HepG2 (cell line): ENCODE measurements at regions not wholly inside any gene's neighbourhood (a gene's known extent, or its start where the extent isn't known, plus 50 kb on each side); places are given as distances from the start of the nearest gene placed in this dataset.

ENCODE experiments used
- ATF3 ChIP-seq: sonication (generic); formaldehyde crosslinking; IDR thresholded peaks from 2 replicates; pipeline ENCODE4 v1.4.0; 2020; ENCODE audit warnings: missing genetic modification reagents
- GATAD2A ChIP-seq: IDR thresholded peaks from 2 replicates; pipeline ENCODE4 v1.6.1; 2016
- ISL2 ChIP-seq: sonication (generic); formaldehyde crosslinking; IDR thresholded peaks from 2 replicates; pipeline ENCODE4 v1.5.0; 2020; ENCODE audit warnings: missing genetic modification reagents
- POLR2AphosphoS5 ChIP-seq: IDR thresholded peaks from 2 replicates; pipeline ENCODE4 v1.6.1; 2012; ENCODE audit warnings: low read depth, low read length
- STAG1 ChIP-seq: sonication (generic); formaldehyde crosslinking; IDR thresholded peaks from 2 replicates; pipeline ENCODE4 v1.4.0; 2020; ENCODE audit warnings: missing genetic modification reagents
- ZBTB37 ChIP-seq: sonication (generic); formaldehyde crosslinking; IDR thresholded peaks from 2 replicates; pipeline ENCODE4 v1.4.0; 2020; ENCODE audit warnings: mild to moderate bottlenecking, missing genetic modification reagents
- ZFP37 ChIP-seq: sonication (generic); formaldehyde crosslinking; IDR thresholded peaks from 2 replicates; pipeline ENCODE4 v1.4.0; 2020; ENCODE audit warnings: missing genetic modification reagents, borderline replicate concordance
- ZFP90 ChIP-seq: sonication (generic); formaldehyde crosslinking; IDR thresholded peaks from 2 replicates; pipeline ENCODE4 v1.8.0; 2022; ENCODE audit warnings: missing genetic modification reagents, mild to moderate bottlenecking, inconsistent platforms, borderline replicate concordance
- ZKSCAN5 ChIP-seq: sonication (generic); formaldehyde crosslinking; IDR thresholded peaks from 2 replicates; pipeline ENCODE4 v1.5.1; 2020; ENCODE audit warnings: mild to moderate bottlenecking, missing genetic modification reagents
- ZNF550 ChIP-seq: sonication (generic); formaldehyde crosslinking; IDR thresholded peaks from 2 replicates; pipeline ENCODE4 v1.4.0; 2020; ENCODE audit warnings: mild to moderate bottlenecking, missing genetic modification reagents, borderline replicate concordance
- ZNF557 ChIP-seq: sonication (generic); formaldehyde crosslinking; IDR thresholded peaks from 2 replicates; pipeline ENCODE4 v1.4.0; 2020; ENCODE audit warnings: missing genetic modification reagents
- ZNF773 ChIP-seq: sonication (generic); formaldehyde crosslinking; IDR thresholded peaks from 2 replicates; pipeline ENCODE4 v1.4.0; 2020; ENCODE audit warnings: missing genetic modification reagents, borderline replicate concordance
- ZNF816 ChIP-seq: sonication (generic); formaldehyde crosslinking; IDR thresholded peaks from 2 replicates; pipeline ENCODE4 v1.8.0; 2022; ENCODE audit warnings: missing genetic modification reagents, mild to moderate bottlenecking, borderline replicate concordance
- ZSCAN12 ChIP-seq: sonication (generic); formaldehyde crosslinking; IDR thresholded peaks from 2 replicates; pipeline ENCODE4 v1.9.0; 2021; ENCODE audit warnings: mild to moderate bottlenecking, missing genetic modification reagents
- TF ChIP-seq, protein P1 (sequence below): sonication (generic); formaldehyde crosslinking; IDR thresholded peaks from 2 replicates; pipeline ENCODE4 v1.8.1; 2022; ENCODE audit warnings: low read depth, mild to moderate bottlenecking, missing genetic modification reagents
- TF ChIP-seq, protein P2 (sequence below): sonication (generic); formaldehyde crosslinking; IDR thresholded peaks from 2 replicates; pipeline ENCODE4 v1.5.0; 2020; ENCODE audit warnings: mild to moderate bottlenecking, missing genetic modification reagents
- TF ChIP-seq, protein P3 (sequence below): sonication (generic); formaldehyde crosslinking; IDR thresholded peaks from 2 replicates; pipeline ENCODE4 v1.5.0; 2020; ENCODE audit warnings: mild to moderate bottlenecking, missing genetic modification reagents, moderate library complexity
- TF ChIP-seq, protein P4 (sequence below): sonication (generic); formaldehyde crosslinking; IDR thresholded peaks from 2 replicates; pipeline ENCODE4 v1.4.0; 2020; ENCODE audit warnings: missing genetic modification reagents, low read depth, mild to moderate bottlenecking, borderline replicate concordance

DNA sequence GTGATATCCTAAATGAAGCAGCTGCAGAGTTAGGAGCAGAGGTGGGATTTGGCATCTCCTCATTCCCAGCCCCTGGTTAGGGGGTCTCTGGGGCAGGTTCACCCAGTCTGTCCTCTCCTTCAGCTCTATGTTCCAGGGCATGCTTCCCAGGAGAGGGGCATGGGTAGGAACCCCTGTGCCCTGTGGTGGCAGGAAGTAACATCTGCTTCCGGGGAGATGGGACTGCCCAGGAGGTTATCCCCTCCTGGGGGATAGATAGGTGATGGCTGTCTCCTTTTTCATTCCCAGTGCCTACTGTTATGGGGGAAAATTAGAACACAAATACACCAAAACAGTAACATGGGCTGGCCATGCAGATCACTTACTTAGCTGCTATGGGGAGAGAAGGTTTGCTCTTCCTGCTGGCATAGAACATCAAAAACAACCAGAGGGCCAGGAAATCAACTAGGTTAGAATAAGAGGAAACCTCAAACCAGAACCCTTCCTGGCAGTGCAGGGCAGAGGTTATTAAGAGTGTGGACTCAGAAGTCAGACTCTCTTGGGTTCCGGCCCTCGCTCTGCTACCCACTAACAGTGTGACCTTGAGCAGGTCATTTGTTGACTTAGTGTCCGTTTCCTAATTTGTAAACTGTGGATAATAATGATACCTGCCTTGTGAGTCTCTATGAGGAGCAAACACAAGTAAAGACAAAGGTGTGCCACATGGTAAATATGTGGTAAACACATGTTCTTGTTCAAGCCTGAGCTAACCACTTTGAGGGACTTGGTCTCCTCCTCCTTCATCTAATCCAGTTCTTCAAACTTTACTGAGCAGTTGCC is 157.8 kb upstream of the JUN start (continued):
- TF ChIP-seq, protein P1, sequence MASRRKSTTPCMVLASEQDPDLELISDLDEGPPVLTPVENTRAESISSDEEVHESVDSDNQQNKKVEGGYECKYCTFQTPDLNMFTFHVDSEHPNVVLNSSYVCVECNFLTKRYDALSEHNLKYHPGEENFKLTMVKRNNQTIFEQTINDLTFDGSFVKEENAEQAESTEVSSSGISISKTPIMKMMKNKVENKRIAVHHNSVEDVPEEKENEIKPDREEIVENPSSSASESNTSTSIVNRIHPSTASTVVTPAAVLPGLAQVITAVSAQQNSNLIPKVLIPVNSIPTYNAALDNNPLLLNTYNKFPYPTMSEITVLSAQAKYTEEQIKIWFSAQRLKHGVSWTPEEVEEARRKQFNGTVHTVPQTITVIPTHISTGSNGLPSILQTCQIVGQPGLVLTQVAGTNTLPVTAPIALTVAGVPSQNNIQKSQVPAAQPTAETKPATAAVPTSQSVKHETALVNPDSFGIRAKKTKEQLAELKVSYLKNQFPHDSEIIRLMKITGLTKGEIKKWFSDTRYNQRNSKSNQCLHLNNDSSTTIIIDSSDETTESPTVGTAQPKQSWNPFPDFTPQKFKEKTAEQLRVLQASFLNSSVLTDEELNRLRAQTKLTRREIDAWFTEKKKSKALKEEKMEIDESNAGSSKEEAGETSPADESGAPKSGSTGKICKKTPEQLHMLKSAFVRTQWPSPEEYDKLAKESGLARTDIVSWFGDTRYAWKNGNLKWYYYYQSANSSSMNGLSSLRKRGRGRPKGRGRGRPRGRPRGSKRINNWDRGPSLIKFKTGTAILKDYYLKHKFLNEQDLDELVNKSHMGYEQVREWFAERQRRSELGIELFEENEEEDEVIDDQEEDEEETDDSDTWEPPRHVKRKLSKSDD (CRISPR knock-in tag): no peak
- peak; percentile 56 for TF ChIP-seq GATAD2A
- TF ChIP-seq ATF3: no peak
- no peak for TF ChIP-seq ZNF557 (CRISPR knock-in tag)
- TF ChIP-seq ZNF550: no peak
- no peak for TF ChIP-seq ZBTB37
- no peak for TF ChIP-seq ZKSCAN5 (CRISPR knock-in tag)
- TF ChIP-seq, protein P2, sequence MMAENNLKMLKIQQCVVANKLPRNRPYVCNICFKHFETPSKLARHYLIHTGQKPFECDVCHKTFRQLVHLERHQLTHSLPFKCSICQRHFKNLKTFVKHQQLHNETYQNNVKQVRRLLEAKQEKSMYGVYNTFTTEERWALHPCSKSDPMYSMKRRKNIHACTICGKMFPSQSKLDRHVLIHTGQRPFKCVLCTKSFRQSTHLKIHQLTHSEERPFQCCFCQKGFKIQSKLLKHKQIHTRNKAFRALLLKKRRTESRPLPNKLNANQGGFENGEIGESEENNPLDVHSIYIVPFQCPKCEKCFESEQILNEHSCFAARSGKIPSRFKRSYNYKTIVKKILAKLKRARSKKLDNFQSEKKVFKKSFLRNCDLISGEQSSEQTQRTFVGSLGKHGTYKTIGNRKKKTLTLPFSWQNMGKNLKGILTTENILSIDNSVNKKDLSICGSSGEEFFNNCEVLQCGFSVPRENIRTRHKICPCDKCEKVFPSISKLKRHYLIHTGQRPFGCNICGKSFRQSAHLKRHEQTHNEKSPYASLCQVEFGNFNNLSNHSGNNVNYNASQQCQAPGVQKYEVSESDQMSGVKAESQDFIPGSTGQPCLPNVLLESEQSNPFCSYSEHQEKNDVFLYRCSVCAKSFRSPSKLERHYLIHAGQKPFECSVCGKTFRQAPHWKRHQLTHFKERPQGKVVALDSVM (CRISPR knock-in tag): no peak
- TF ChIP-seq POLR2AphosphoS5: no peak
- TF ChIP-seq, protein P3, sequence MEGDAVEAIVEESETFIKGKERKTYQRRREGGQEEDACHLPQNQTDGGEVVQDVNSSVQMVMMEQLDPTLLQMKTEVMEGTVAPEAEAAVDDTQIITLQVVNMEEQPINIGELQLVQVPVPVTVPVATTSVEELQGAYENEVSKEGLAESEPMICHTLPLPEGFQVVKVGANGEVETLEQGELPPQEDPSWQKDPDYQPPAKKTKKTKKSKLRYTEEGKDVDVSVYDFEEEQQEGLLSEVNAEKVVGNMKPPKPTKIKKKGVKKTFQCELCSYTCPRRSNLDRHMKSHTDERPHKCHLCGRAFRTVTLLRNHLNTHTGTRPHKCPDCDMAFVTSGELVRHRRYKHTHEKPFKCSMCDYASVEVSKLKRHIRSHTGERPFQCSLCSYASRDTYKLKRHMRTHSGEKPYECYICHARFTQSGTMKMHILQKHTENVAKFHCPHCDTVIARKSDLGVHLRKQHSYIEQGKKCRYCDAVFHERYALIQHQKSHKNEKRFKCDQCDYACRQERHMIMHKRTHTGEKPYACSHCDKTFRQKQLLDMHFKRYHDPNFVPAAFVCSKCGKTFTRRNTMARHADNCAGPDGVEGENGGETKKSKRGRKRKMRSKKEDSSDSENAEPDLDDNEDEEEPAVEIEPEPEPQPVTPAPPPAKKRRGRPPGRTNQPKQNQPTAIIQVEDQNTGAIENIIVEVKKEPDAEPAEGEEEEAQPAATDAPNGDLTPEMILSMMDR (CRISPR knock-in tag): no peak
- TF ChIP-seq ISL2 (CRISPR knock-in tag): no peak
- TF ChIP-seq ZSCAN12 (CRISPR knock-in tag): no peak
- TF ChIP-seq ZFP90 (CRISPR knock-in tag): no peak
- no peak for TF ChIP-seq ZNF816 (CRISPR knock-in tag)
- TF ChIP-seq, protein P4, sequence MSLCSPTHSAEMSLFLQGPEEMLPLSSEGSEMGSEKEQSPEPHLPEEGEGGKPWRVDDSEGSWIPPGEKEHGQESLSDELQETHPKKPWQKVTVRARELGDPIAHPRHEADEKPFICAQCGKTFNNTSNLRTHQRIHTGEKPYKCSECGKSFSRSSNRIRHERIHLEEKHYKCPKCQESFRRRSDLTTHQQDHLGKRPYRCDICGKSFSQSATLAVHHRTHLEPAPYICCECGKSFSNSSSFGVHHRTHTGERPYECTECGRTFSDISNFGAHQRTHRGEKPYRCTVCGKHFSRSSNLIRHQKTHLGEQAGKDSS: no peak
- TF ChIP-seq ZNF773: no peak
- TF ChIP-seq ZFP37: no peak
- no peak for TF ChIP-seq STAG1 (CRISPR knock-in tag)
